K562 (cell line): ENCODE measurements at regions not wholly inside any gene's neighbourhood (a gene's known extent, or its start where the extent isn't known, plus 50 kb on each side); places are given as distances from the start of the nearest gene placed in this dataset.

ENCODE experiments used
- ATAC-seq: fragments of 200-7000 bp; cut with Tn5 transposase; 3 replicates; pipeline ENCODE4 v1.9.1; 2020; ENCODE audit warnings: moderate library complexity
- BruUV-seq: library from RNA; stranded (reverse); fragments of 400-500 nt; replicated peaks from 2 replicates; lab custom pipeline; 2021; lab: Mats Ljungman, UMichigan
- CTCF ChIA-PET: fragments of 300-600 bp; formaldehyde crosslinking; extraction: SDS; loops from one replicate; lab custom pipeline; 2021; ENCODE audit warnings: low intra/inter-chr PET ratio; lab: Yijun Ruan, JAX
- POLR2A ChIA-PET: fragments of 300-600, 350-650 bp; sonication (Branson Sonifier 250); formaldehyde crosslinking; extraction: SDS; loops from one replicate; lab custom pipeline; 2021; ENCODE audit warnings: antibody characterized with exemption, inconsistent platforms; lab: Yijun Ruan, JAX
- DNase-seq, 4 experiments: peaks; one replicate each; pipeline versions ENCODE4 v3.0.0 to v3.0.0-alpha.2; 2011 to 2018; ENCODE audit warnings: low spot score in 3 of 4, mixed read lengths in 3 of 4; ENCODE audit errors: extremely low read depth in 1 of 4
- FAIRE-seq: peaks from 2 replicates; lab custom pipeline; 2011; peaks lifted over from hg19 to GRCh38; lab: Jason Lieb, UNC
- H2AFZ ChIP-seq: 2 replicates; pipeline ENCODE4 v1.6.0; 2011; ENCODE audit warnings: low read depth, low read length, control low read depth, inconsistent platforms
- H3K27ac ChIP-seq: fragments of 200-600 bp; 3 replicates; pipeline ENCODE4 v1.8.0; 2011; ENCODE audit warnings: low read depth, mild to moderate bottlenecking, control low read depth, inconsistent platforms, low read length, moderate library complexity, mixed read lengths; ENCODE audit errors: extremely low read depth
- H3K27me3 ChIP-seq, 2 experiments: fragments of 300-600 bp in 1 of 2; 2 replicates in 1 of 2; 3 replicates in 1 of 2; pipeline versions ENCODE4 v1.6.0 to v1.8.0; 2011; ENCODE audit warnings: inconsistent platforms in 2 of 2, low read length in 2 of 2, mild to moderate bottlenecking in 1 of 2, mixed read lengths in 1 of 2, moderate library complexity in 1 of 2; ENCODE audit not compliant: control insufficient read depth in 2 of 2, insufficient read depth in 2 of 2
- H3K36me3 ChIP-seq: fragments of 300-600 bp; 3 replicates; pipeline ENCODE4 v1.8.0; 2011; ENCODE audit warnings: mild to moderate bottlenecking, low read length, inconsistent platforms; ENCODE audit not compliant: control insufficient read depth, insufficient read depth
- H3K4me1 ChIP-seq, 2 experiments: fragments of 200-600 bp in 1 of 2; replicated peaks in 1 of 2; 2 replicates in 1 of 2; 3 replicates in 1 of 2; pipeline versions ENCODE4 v1.5.1 to v1.8.0; 2011; ENCODE audit warnings: inconsistent platforms in 2 of 2, low read length in 2 of 2, mild to moderate bottlenecking in 1 of 2, mixed read lengths in 1 of 2, moderate library complexity in 1 of 2; ENCODE audit not compliant: control insufficient read depth in 2 of 2, insufficient read depth in 2 of 2
- H3K4me2 ChIP-seq: 2 replicates; pipeline ENCODE4 v1.6.1; 2011; ENCODE audit warnings: low read length, control low read depth, inconsistent platforms, mixed read lengths; ENCODE audit not compliant: insufficient read depth
- H3K4me3 ChIP-seq: fragments of 200-600 bp; sonication (generic), shearing (Covaris generic); 2 replicates; pipeline ENCODE4 v1.5.1; 2016; ENCODE audit warnings: control low read depth, inconsistent platforms
- H3K79me2 ChIP-seq: fragments of 200-600 bp; 3 replicates; pipeline ENCODE4 v1.8.0; 2011; ENCODE audit warnings: low read length, inconsistent platforms; ENCODE audit not compliant: control insufficient read depth, insufficient read depth
- H3K9ac ChIP-seq, 2 experiments: 2 replicates each; pipeline versions ENCODE4 v1.6.0 to v1.6.1; 2011; ENCODE audit warnings: low read depth in 2 of 2, low read length in 2 of 2, control low read depth in 1 of 2, inconsistent platforms in 1 of 2, mild to moderate bottlenecking in 1 of 2, mixed read lengths in 1 of 2; ENCODE audit not compliant: insufficient read depth in 1 of 2
- H3K9me1 ChIP-seq: one replicate; pipeline ENCODE4 v1.6.0; 2011; ENCODE audit warnings: inconsistent platforms, mild to moderate bottlenecking, low read length, moderate library complexity; ENCODE audit not compliant: control insufficient read depth, insufficient read depth
- H3K9me3 ChIP-seq: replicated peaks from 2 replicates; pipeline ENCODE4 v1.5.1; 2011; ENCODE audit warnings: low read depth, low read length, inconsistent platforms; ENCODE audit not compliant: control insufficient read depth, insufficient read depth
- H4K20me1 ChIP-seq: replicated peaks from 2 replicates; pipeline ENCODE4 v1.6.1; 2011; ENCODE audit warnings: low read length, inconsistent platforms, mixed read lengths; ENCODE audit not compliant: control insufficient read depth, insufficient read depth
- ATF7 ChIP-seq: fragments of 450-650 bp; IDR thresholded peaks from 2 replicates; pipeline ENCODE4 v1.7.1; 2014; ENCODE audit warnings: mild to moderate bottlenecking, moderate library complexity
- CBFA2T2 ChIP-seq: fragments of 450-650 bp; conservative IDR thresholded peaks from 2 replicates; pipeline ENCODE4 v1.6.1; 2017; ENCODE audit warnings: mild to moderate bottlenecking
- CBX5 ChIP-seq: IDR thresholded peaks from 2 replicates; pipeline ENCODE4 v1.6.1; 2014; ENCODE audit warnings: low read depth, borderline replicate concordance
- GABPB1 ChIP-seq: sonication (generic); formaldehyde crosslinking; IDR thresholded peaks from 2 replicates; pipeline ENCODE4 v1.8.0; 2022; ENCODE audit warnings: mild to moderate bottlenecking, missing genetic modification reagents
- HNRNPH1 ChIP-seq: fragments of 200-400 bp; formaldehyde crosslinking; optimal IDR thresholded peaks from 2 replicates; pipeline ENCODE3; 2017; ENCODE audit warnings: low read depth, mild to moderate bottlenecking, low read length, moderate library complexity
- NEUROD1 ChIP-seq: fragments of 150-350 bp; IDR thresholded peaks from 2 replicates; pipeline ENCODE4 v1.6.1; 2014; ENCODE audit warnings: borderline replicate concordance, low read length, low read depth; ENCODE audit not compliant: partially characterized antibody
- PHF20 ChIP-seq: fragments of 450-650 bp; IDR thresholded peaks from 2 replicates; pipeline ENCODE4 v1.6.1; 2018; ENCODE audit not compliant: partially characterized antibody
- SPI1 ChIP-seq: IDR thresholded peaks from 2 replicates; pipeline ENCODE4 v1.6.1; 2011; ENCODE audit warnings: low read depth, low read length, control low read depth, borderline replicate concordance
- TAF7 ChIP-seq: fragments of 450-650 bp; IDR thresholded peaks from 2 replicates; pipeline ENCODE4 v1.6.1; 2016; ENCODE audit warnings: missing genetic modification characterization, missing compliant biosample characterization
- WGBS: fragments of 100-300 bp; shearing (Covaris generic); methylation state at CpG from one replicate; pipeline ENCODE4 v1.1.6; 2016; ENCODE audit warnings: low coverage, mixed read lengths; ENCODE audit not compliant: insufficient coverage; ENCODE audit errors: missing lambda C conversion rate; 5-methylcytosine and 5-hydroxymethylcytosine counted together
- in situ Hi-C: fragments of 300-500 bp; cut with MboI; formaldehyde crosslinking; loops from 4 replicates; pipeline ENCODE4 v1.15.0; 2018; ENCODE audit warnings: inconsistent platforms, mixed read lengths
- intact Hi-C: fragments of 100-400 bp; cut with micrococcal nuclease; formaldehyde crosslinking; loops from 2 replicates; pipeline ENCODE4 v1.14.2; 2022
- TF ChIP-seq, protein P1 (sequence below): fragments of 200-400 bp; formaldehyde crosslinking; IDR thresholded peaks from 2 replicates; pipeline ENCODE4 v1.6.1; 2017; ENCODE audit warnings: mild to moderate bottlenecking, low read depth, low read length, moderate library complexity
- TF ChIP-seq, protein P2 (sequence below), 2 experiments: IDR thresholded peaks in 1 of 2; conservative IDR thresholded peaks in 1 of 2; 2 replicates each; pipeline ENCODE4 v1.6.1; 2016; ENCODE audit warnings: low read depth in 2 of 2, mild to moderate bottlenecking in 1 of 2, missing compliant biosample characterization in 1 of 2, missing genetic modification characterization in 1 of 2, moderate library complexity in 1 of 2
- TF ChIP-seq, protein P3 (sequence below): sonication (generic); formaldehyde crosslinking; IDR thresholded peaks from 2 replicates; pipeline ENCODE4 v1.8.1; 2023; ENCODE audit warnings: mild to moderate bottlenecking, missing genetic modification reagents

DNA sequence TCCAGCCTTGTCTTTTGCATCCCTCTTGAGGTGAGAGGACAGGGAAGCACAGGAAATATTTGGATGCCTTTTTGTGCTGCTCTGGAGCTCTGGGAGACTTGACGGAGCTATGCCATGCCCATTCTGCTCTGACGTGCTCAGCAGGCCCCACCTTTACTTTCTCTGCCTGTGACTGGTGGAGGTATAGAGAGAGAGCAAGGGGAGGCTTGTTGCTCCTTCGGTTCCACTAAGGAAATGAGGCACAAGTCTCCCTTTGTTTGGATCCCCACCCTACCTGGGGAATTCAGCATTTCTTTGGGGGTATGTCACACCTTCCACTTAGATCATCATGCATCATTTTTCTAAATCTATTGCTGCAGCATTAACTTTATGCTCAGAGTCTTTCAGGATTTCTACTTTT is 121.8 kb upstream of the CNTLN start:
- CTCF ChIA-PET: no interaction called here
- Histone ChIP-seq H3K4me2 (no peak overlapping the region), H2AFZ (no peak overlapping the region), H3K79me2 (no peaks in the 10 kb centered on the region), H3K9me1 (no peaks in the 10 kb centered on the region), H3K9me3 (no peaks in the 10 kb centered on the region), H3K4me1 (no peaks in the 10 kb centered on the region), H3K4me3 (no peak overlapping the region), H3K27me3 (no peaks in the 10 kb centered on the region), H4K20me1 (no peaks in the 10 kb centered on the region), H3K27ac (no peak overlapping the region), H3K9ac (no peak overlapping the region), H3K36me3 (no peaks in the 10 kb centered on the region)
- intact Hi-C loops: no loop called here
- no peak for DNase-seq
- in situ Hi-C loops: no loop called here
- no peak for ATAC-seq
- WGBS: 0% methylated on average over 3 of the region's 3 CpGs
- POLR2A ChIA-PET: no interaction called here
- FAIRE-seq: no peak
- BruUV-seq: no TSS peak
- TF ChIP-seq, protein P1, sequence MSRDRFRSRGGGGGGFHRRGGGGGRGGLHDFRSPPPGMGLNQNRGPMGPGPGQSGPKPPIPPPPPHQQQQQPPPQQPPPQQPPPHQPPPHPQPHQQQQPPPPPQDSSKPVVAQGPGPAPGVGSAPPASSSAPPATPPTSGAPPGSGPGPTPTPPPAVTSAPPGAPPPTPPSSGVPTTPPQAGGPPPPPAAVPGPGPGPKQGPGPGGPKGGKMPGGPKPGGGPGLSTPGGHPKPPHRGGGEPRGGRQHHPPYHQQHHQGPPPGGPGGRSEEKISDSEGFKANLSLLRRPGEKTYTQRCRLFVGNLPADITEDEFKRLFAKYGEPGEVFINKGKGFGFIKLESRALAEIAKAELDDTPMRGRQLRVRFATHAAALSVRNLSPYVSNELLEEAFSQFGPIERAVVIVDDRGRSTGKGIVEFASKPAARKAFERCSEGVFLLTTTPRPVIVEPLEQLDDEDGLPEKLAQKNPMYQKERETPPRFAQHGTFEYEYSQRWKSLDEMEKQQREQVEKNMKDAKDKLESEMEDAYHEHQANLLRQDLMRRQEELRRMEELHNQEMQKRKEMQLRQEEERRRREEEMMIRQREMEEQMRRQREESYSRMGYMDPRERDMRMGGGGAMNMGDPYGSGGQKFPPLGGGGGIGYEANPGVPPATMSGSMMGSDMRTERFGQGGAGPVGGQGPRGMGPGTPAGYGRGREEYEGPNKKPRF: no peak
- TF ChIP-seq NEUROD1 (no peak), PHF20 (no peak), ATF7 (no peak), CBX5 (no peak), TAF7 (no peak), GABPB1 (CRISPR knock-in tag) (no peak), HNRNPH1 (no peak), CBFA2T2 (no peak), SPI1 (no peak)
- TF ChIP-seq, protein P2, sequence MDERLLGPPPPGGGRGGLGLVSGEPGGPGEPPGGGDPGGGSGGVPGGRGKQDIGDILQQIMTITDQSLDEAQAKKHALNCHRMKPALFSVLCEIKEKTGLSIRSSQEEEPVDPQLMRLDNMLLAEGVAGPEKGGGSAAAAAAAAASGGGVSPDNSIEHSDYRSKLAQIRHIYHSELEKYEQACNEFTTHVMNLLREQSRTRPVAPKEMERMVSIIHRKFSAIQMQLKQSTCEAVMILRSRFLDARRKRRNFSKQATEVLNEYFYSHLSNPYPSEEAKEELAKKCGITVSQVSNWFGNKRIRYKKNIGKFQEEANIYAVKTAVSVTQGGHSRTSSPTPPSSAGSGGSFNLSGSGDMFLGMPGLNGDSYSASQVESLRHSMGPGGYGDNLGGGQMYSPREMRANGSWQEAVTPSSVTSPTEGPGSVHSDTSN (CRISPR knock-in tag; IDR thresholded peaks at IDR 0.05; ENCODE audit: low read depth): no peak
- TF ChIP-seq, protein P2 (tag; conservative IDR thresholded peaks at IDR 0.05; ENCODE audit: low read depth): no peak
- TF ChIP-seq, protein P3, sequence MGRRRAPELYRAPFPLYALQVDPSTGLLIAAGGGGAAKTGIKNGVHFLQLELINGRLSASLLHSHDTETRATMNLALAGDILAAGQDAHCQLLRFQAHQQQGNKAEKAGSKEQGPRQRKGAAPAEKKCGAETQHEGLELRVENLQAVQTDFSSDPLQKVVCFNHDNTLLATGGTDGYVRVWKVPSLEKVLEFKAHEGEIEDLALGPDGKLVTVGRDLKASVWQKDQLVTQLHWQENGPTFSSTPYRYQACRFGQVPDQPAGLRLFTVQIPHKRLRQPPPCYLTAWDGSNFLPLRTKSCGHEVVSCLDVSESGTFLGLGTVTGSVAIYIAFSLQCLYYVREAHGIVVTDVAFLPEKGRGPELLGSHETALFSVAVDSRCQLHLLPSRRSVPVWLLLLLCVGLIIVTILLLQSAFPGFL (CRISPR knock-in tag): no peak
